ENCODE measurements at regions not wholly inside any gene's neighbourhood (a gene's known extent, or its start where the extent isn't known, plus 50 kb on each side); places are given as distances from the start of the nearest gene placed in this dataset.

GRCh38 chr4:18155067-18156041 lies 133.8 kb upstream of the LCORL start:
- ATAC-seq: no peak
- no peak for TF ChIP-seq ARNTL (CRISPR knock-in tag; IDR thresholded peaks at IDR 0.05; ENCODE audit: borderline replicate concordance, low read depth)
- TF ChIP-seq GLIS3 (CRISPR knock-in tag; IDR thresholded peaks at IDR 0.05): no peak

GRCh38 chr4:18138076-18138665 lies 116.6 kb upstream of the LCORL start:
- TF ChIP-seq CSRNP3 (CRISPR knock-in tag; IDR thresholded peaks at IDR 0.05): no peak
- no peak for TF ChIP-seq OSR1 (CRISPR knock-in tag; IDR thresholded peaks at IDR 0.05)
- no peak for TF ChIP-seq ZNF565 (CRISPR knock-in tag; conservative IDR thresholded peaks at IDR 0.05; ENCODE audit: low read depth)
- no peak for TF ChIP-seq ZNF8 (CRISPR knock-in tag; IDR thresholded peaks at IDR 0.05)
- TF ChIP-seq SNAI2 (CRISPR knock-in tag; IDR thresholded peaks at IDR 0.05): no peak
- TF ChIP-seq ZC3H10 (CRISPR knock-in tag; IDR thresholded peaks at IDR 0.05): no peak
- no peak for ATAC-seq

GRCh38 chr4:18134111-18134510 lies 112.6 kb upstream of the LCORL start:
- ATAC-seq: no peak
- no peak for TF ChIP-seq CREB5 (CRISPR knock-in tag; IDR thresholded peaks at IDR 0.05; ENCODE audit: low read depth)
- TF ChIP-seq RARB (CRISPR knock-in tag; IDR thresholded peaks at IDR 0.05): no peak
- TF ChIP-seq ESRRG (CRISPR knock-in tag; IDR thresholded peaks at IDR 0.05): no peak
- TF ChIP-seq PPARA (CRISPR knock-in tag; IDR thresholded peaks at IDR 0.05; ENCODE audit: borderline replicate concordance): no peak
- TF ChIP-seq ZNF565 (CRISPR knock-in tag; conservative IDR thresholded peaks at IDR 0.05; ENCODE audit: low read depth): no peak
- TF ChIP-seq POU6F1 (CRISPR knock-in tag; IDR thresholded peaks at IDR 0.05; ENCODE audit: borderline replicate concordance, low read depth): no peak
- TF ChIP-seq TSHZ2 (CRISPR knock-in tag; IDR thresholded peaks at IDR 0.05): no peak
- TF ChIP-seq ZC3H10 (CRISPR knock-in tag; IDR thresholded peaks at IDR 0.05): no peak
- no peak for TF ChIP-seq ZNF70 (CRISPR knock-in tag; IDR thresholded peaks at IDR 0.05)
- no peak for TF ChIP-seq ISL1 (CRISPR knock-in tag; IDR thresholded peaks at IDR 0.05)
- TF ChIP-seq ZFP3 (CRISPR knock-in tag; IDR thresholded peaks at IDR 0.05): no peak

GRCh38 chr4:18130256-18130655 lies 108.7 kb upstream of the LCORL start:
- no peak for ATAC-seq
- TF ChIP-seq ZC3H10 (CRISPR knock-in tag; IDR thresholded peaks at IDR 0.05) (no peak), ZNF70 (CRISPR knock-in tag; IDR thresholded peaks at IDR 0.05) (no peak), PATZ1 (CRISPR knock-in tag; IDR thresholded peaks at IDR 0.05; ENCODE audit: borderline replicate concordance) (no peak), TOX (CRISPR knock-in tag; IDR thresholded peaks at IDR 0.05; ENCODE audit: borderline replicate concordance) (no peak), CSDC2 (CRISPR knock-in tag; IDR thresholded peaks at IDR 0.05) (no peak), TSHZ2 (CRISPR knock-in tag; IDR thresholded peaks at IDR 0.05) (no peak), ISL1 (CRISPR knock-in tag; IDR thresholded peaks at IDR 0.05) (no peak), RARB (CRISPR knock-in tag; IDR thresholded peaks at IDR 0.05) (no peak), ZNF565 (CRISPR knock-in tag; conservative IDR thresholded peaks at IDR 0.05; ENCODE audit: low read depth) (no peak), GLIS3 (CRISPR knock-in tag; IDR thresholded peaks at IDR 0.05) (no peak), SNAI2 (CRISPR knock-in tag; IDR thresholded peaks at IDR 0.05) (no peak), ESRRG (CRISPR knock-in tag; IDR thresholded peaks at IDR 0.05) (no peak), OSR1 (CRISPR knock-in tag; IDR thresholded peaks at IDR 0.05) (no peak)

Data from SK-N-SH treated with all-trans-retinoic acid at 6 μM for 48 hours (cell line).